NCI-H1105 (cell line): ENCODE measurements at regions not wholly inside any gene's neighbourhood (a gene's known extent, or its start where the extent isn't known, plus 50 kb on each side); places are given as distances from the start of the nearest gene placed in this dataset.

Source experiments
- DNase-seq: peaks from one replicate; lab custom pipeline; 2025; lab: John Stamatoyannopoulos, UW

- no peak for DNase-seq
Observed at GRCh38 chr13:33628662-33629061, 189.3 kb upstream of the RFC3 start.

DNA sequence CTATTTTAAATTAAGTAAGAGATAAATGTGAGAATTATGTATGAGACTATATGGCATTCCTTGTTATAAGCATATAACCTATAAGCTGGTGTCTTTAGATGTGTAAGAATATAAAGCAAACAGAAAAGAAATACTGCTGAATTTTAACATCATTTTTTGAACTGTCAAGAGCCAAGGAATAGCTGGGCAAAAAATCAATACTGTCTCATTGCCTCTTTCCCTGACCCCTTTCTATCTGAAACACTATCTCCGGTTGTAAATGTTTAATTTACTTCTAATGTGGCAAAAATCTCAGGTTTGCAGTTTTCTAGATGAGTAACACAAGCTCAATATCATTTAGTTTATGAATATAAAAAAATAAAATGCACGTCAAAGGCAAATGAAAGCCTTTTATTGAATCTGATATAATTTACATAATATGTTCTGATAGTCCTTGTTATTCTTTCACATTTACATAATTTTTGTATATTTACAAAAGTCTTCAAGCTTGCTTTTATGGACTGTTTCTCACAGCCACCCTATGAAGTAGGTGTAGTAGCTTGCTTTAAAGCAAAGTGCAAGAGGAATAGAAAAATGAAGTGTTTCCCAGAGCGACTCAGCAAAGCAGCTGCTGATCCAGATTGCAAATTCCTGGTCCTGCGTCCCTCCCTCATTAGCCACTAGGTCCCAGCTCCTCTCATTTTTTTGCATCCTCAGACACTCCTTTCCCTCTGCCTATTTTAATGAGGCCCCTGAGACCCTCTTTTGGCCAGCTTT is 188.2 kb upstream of the RFC3 start:
- no peak for DNase-seq

DNA sequence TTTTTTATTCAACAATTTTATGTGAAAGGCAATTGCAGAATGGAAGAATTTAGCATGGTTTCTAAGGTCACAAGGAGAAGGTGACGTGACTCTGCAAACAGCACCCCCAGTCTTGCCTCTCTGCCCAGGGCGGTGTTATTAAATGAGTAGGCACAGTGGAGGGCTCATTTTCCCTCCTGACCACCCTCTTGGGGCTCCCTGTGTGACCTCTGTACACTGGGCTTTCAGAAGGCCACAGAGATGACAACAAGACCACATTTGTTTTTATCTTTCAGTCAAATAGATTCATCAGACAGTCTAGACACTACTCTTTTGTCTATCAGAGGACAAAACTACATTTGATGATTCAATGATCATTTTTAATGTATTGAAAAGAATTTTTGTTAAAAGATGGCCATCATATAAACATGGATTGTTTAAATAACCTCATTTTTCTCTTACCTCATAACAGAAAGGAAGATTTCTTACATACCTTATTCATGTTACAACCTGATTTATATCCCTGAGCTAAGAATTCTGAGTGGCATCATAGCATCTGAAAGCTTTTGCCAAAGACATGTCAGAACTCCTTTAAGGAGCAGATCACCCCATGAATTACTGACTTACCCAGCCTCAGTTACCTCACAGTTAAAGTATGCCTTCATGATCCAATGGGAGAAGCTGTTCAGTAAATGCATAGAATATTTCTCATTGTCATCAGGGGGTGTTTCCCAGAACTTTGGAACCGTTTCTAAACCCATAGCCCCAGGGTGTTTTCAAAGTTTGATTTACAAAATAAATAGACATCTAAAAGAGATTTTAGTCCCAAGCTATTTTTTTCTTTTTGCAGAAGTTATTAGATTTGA is 184.0 kb upstream of the RFC3 start:
- no peak for DNase-seq

DNA sequence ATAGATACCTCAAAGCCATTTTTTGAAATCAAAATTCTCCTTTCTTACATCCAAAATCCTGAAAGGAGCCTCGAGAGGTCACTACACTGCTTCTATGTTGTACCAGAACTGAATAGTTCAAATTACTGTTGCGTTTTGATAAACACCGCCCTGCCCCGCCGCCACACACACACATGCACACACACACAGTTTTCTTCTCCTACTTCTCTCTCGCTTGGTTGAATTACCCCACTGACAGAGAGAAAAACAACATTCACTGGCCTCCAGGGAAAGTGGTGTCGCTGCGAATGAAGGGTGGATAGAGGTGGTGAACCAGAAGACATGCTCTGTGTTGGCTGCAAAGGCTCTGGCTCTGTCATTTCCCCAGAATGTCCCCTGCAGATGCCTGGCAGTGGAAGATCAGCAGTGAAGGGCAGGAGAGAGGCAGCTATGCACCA is 183.4 kb upstream of the RFC3 start:
- DNase-seq: no peak

DNA sequence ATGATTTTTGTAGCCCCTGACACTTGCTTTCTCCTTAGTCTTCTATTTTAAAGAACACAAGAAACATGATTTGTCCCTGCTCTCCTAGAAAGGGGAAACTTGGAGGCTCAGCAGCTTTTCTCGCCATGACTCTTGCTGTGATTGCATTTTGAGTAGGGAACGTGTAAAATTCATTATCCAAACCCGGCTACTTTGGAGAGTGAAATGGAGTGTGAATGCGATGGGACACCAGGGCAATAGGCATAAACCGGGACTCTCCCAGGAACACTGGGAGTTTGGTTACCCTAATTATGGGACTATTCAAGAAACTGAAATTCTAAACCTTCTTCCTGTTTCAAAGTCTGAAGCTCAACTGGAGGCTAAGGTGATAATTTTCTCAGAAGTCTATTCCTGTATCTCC is 181.7 kb upstream of the RFC3 start:
- DNase-seq: no peak

- DNase-seq: no peak
Observed at GRCh38 chr13:33636955-33637670, 180.8 kb upstream of the RFC3 start.

DNA sequence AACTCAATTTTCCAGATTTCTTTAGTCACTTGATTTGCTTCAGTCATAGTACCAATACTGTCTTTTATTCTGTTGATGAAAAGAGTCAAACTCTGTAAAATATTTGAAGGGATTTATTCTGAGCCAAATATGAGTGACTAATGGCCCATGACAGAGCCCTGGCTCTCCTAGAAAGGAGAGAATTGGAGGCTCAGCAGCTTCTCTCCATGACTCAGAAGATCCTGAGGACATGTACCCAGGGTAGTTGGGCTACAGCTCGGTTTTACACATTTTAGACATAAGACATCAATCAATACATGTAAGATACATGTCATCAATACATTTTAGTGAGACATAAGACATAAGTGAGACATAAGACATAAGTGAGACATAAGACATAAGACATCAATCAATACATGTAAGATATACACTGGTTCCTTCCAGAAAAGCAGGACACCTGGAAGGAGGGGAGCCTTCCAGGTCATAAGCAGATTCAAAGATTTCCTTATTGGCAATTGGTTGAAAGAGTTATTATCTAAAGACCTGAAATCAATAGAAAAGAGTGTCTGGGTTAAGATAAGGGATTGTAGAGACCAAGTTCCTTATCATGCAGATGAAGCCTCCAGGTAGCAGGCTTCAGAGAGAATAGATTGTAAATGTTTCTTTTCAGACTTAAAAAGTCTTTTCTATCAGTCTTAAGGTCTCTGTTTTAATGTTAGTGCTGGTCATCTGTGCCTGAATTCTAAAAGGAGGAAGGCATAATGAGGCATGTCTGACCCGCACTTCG is 179.8 kb upstream of the RFC3 start:
- no peak for DNase-seq

DNA sequence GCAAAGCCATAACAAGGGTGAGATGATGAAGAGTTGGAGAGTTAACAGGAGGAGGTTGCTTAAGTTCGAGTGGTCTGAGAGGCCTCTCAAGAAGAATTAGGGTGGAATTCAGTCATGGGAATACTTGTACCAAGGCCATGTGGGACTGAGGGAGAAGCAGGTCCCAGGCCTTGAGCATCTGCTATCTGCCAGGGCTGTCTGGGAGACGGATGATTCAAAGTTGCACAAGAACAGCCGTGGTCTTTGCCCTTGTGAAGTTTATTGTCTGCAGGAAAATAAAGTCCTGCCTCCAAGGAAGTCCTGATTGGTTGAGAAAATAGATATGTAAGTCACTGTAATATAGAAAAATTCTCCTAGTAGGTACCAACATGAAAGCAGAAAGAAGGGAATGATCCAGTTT is 178.8 kb upstream of the RFC3 start:
- DNase-seq: no peak

- DNase-seq: no peak
Observed at GRCh38 chr13:33639626-33640080, 178.3 kb upstream of the RFC3 start.

- no peak for DNase-seq
Observed at GRCh38 chr13:33640832-33641231, 177.1 kb upstream of the RFC3 start.

GRCh38 chr13:33642374-33643065 is 175.4 kb upstream of the RFC3 start:
- DNase-seq: no peak

GRCh38 chr13:33644581-33645543 is 173.1 kb upstream of the RFC3 start:
- no peak for DNase-seq

GRCh38 chr13:33645591-33646554 is 172.1 kb upstream of the RFC3 start:
- no peak for DNase-seq

DNA sequence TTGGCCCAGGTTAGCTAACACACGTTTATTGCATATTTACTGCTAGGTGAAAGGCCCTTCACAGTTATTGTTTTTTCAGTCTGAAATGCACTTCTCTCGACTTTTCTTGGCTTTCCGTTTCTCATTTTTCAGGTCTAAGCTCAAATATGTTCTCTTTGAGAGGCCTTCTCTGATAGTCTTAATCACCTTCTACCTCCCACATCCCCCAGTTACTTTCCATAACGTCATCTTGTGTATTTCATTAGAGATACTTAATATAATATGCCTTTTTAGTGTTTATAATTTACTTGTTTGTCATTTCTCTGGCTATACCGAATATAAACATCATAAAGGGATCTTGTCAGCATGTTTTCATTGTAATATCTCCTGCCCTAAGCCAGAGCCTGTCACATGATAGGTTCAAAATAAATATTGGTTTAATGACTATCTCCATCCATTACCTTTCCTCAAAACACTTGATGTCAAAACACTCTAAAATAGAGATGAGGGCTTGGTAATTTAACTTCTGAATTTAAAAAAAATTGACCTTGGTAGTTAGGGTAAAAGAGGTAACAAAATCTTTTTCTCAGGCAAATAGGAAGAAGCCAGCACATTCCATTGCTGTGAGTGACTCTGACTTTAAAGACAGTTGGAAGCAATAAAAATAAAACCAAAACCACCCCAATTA is 168.6 kb upstream of the RFC3 start:
- DNase-seq: no peak

GRCh38 chr13:33651766-33652165 is 166.2 kb upstream of the RFC3 start:
- no peak for DNase-seq

GRCh38 chr13:33657274-33657673 is 160.7 kb upstream of the RFC3 start:
- no peak for DNase-seq

DNA sequence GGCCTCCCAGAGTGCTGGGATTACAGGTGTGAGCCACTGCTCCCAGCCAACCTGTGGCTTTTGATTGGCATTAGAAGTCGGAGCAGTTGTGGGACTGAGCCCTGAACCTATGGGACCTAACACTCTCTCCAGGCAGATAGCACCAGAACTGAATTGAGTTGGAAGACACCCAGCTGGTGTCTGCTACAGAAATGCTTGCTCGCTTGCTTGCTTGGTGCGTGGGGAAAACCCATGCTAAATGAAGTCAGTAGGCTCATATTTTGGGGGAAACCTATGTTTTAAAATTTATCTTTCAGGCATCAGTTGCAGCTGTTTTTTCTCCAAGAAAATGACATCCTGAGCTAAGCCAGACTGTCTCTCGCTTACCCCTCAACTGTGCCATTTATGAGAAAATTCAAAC is 158.5 kb upstream of the RFC3 start:
- no peak for DNase-seq

DNA sequence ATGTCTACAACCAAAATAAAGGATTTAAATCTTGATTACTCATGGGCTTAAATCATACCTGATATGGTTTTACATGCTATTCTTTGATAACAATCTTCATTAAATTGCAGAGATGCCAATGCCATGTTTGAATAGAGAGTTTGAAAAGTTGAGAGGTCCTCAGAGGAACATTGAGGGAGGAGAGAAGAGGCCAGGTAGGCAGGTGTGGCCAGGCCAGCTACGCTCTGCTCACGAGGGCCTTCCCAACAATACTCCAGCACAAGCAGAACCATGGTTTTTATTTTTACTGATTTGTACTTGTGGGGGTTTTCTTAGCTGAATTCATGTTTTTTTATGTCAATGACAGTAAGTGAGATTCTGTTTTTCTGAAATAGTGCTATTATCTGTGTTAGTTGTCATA is 158.1 kb upstream of the RFC3 start:
- DNase-seq: no peak
